Endodermal cell (in vitro differentiated cells): ENCODE measurements at regions not wholly inside any gene's neighbourhood (a gene's known extent, or its start where the extent isn't known, plus 50 kb on each side); places are given as distances from the start of the nearest gene placed in this dataset.

ENCODE experiments used
- DNase-seq: peaks from one replicate; pipeline ENCODE4 v3.0.0-alpha.2; 2017
- H3K27ac ChIP-seq: 2 replicates; pipeline ENCODE4 v1.5.1; 2013; ENCODE audit warnings: mild to moderate bottlenecking, low read depth, low read length, moderate library complexity
- H3K27me3 ChIP-seq: 2 replicates; pipeline ENCODE4 v1.6.1; 2013; ENCODE audit warnings: mild to moderate bottlenecking, low read length, moderate library complexity; ENCODE audit not compliant: insufficient read depth, control insufficient read depth, poor library complexity, severe bottlenecking
- H3K36me3 ChIP-seq: 2 replicates; pipeline ENCODE4 v1.7.0; 2013; ENCODE audit warnings: mild to moderate bottlenecking, low read length, moderate library complexity; ENCODE audit not compliant: control insufficient read depth, insufficient read depth
- H3K4me1 ChIP-seq: one replicate; pipeline ENCODE4 v1.7.0; 2013; ENCODE audit warnings: low read length; ENCODE audit not compliant: control insufficient read depth, insufficient read depth
- H3K4me3 ChIP-seq: 2 replicates; pipeline ENCODE4 v1.5.1; 2013; ENCODE audit warnings: mild to moderate bottlenecking, low read length, moderate library complexity
- H3K9ac ChIP-seq: 2 replicates; pipeline ENCODE4 v1.6.1; 2013; ENCODE audit warnings: mild to moderate bottlenecking, low read length, moderate library complexity; ENCODE audit not compliant: poor library complexity, severe bottlenecking; ENCODE audit errors: extremely low read depth
- H3K9me3 ChIP-seq: 2 replicates; pipeline ENCODE4 v1.6.1; 2013; ENCODE audit warnings: mild to moderate bottlenecking, low read length, moderate library complexity; ENCODE audit not compliant: control insufficient read depth
- H3K27ac Mint-ChIP-seq: 2 replicates; pipeline ENCODE4 v1.8.0; 2020; ENCODE audit warnings: mixed read lengths
- H3K27me3 Mint-ChIP-seq: 2 replicates; pipeline ENCODE4 v1.8.0; 2021; ENCODE audit warnings: mild to moderate bottlenecking, mixed read lengths; ENCODE audit not compliant: insufficient read depth
- H3K36me3 Mint-ChIP-seq: 2 replicates; pipeline ENCODE4 v1.8.0; 2020; ENCODE audit warnings: low read depth, mixed read lengths
- H3K4me1 Mint-ChIP-seq: 2 replicates; pipeline ENCODE4 v1.8.0; 2020; ENCODE audit warnings: mixed read lengths
- H3K4me3 Mint-ChIP-seq: 2 replicates; pipeline ENCODE4 v1.8.0; 2020; ENCODE audit warnings: mild to moderate bottlenecking, moderate library complexity, mixed read lengths
- H3K9me3 Mint-ChIP-seq: 2 replicates; pipeline ENCODE4 v1.8.0; 2020; ENCODE audit warnings: mild to moderate bottlenecking, mixed read lengths
- WGBS, 2 experiments: methylation state at CpG; one replicate each; pipeline versions ENCODE4 v1.1.5 to v1.1.7; 2013; ENCODE audit warnings: missing lambda C conversion rate in 2 of 2, mixed read lengths in 1 of 2; ENCODE audit not compliant: insufficient coverage in 1 of 2, insufficient read length in 1 of 2; 5-methylcytosine and 5-hydroxymethylcytosine counted together
- TF ChIP-seq, protein P1 (sequence below): fragments of 200-600 bp; sonication (generic); conservative IDR thresholded peaks from 2 replicates; pipeline ENCODE4 v1.5.0; 2021; ENCODE audit warnings: antibody characterized with exemption, mild to moderate bottlenecking

DNA sequence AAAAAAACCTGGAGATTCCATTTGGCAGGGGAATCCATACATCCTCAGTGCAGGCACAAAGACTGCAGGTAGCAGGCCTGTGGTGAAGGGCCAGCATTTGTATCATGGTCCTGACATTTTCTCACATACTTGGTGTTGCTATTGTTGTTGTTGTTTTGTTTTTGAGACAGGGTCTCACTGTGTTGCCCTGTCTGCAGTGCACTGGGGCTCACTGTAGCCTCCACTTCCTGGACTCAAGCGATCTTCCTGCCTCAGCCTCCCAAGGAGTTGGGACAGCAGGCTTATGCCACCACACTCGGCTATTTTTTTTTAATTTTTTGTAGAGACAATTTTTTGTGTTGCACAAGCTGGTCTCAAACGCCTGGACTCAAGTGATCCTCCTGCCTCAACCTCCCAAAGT, 140.8 kb upstream of the ZNF644 start:
- H3K36me3 Mint-ChIP-seq: no peaks in the 10 kb centered on the region
- H3K4me1 Mint-ChIP-seq: peaks cover 29% of the 10 kb centered on the region
- WGBS, 2 experiments: 86 to 90% methylated on average over 2 to 3 of the region's 3 CpGs
- H3K36me3 ChIP-seq: no peaks in the 10 kb centered on the region
- H3K9ac ChIP-seq: no peak overlapping the region
- DNase-seq: no peak
- H3K27me3 Mint-ChIP-seq: peaks cover 3% of the 10 kb centered on the region
- TF ChIP-seq, protein P1, sequence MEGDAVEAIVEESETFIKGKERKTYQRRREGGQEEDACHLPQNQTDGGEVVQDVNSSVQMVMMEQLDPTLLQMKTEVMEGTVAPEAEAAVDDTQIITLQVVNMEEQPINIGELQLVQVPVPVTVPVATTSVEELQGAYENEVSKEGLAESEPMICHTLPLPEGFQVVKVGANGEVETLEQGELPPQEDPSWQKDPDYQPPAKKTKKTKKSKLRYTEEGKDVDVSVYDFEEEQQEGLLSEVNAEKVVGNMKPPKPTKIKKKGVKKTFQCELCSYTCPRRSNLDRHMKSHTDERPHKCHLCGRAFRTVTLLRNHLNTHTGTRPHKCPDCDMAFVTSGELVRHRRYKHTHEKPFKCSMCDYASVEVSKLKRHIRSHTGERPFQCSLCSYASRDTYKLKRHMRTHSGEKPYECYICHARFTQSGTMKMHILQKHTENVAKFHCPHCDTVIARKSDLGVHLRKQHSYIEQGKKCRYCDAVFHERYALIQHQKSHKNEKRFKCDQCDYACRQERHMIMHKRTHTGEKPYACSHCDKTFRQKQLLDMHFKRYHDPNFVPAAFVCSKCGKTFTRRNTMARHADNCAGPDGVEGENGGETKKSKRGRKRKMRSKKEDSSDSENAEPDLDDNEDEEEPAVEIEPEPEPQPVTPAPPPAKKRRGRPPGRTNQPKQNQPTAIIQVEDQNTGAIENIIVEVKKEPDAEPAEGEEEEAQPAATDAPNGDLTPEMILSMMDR: no peak
- H3K4me3 ChIP-seq: no peak overlapping the region
- H3K9me3 Mint-ChIP-seq: no peaks in the 10 kb centered on the region
- H3K4me3 Mint-ChIP-seq: no peak overlapping the region
- no peaks in the 10 kb centered on the region for H3K27me3 ChIP-seq
- no peak overlapping the region for H3K27ac Mint-ChIP-seq
- H3K4me1 ChIP-seq: peaks cover 9% of the 10 kb centered on the region
- H3K27ac ChIP-seq: no peak overlapping the region
- H3K9me3 ChIP-seq: no peaks in the 10 kb centered on the region

DNA sequence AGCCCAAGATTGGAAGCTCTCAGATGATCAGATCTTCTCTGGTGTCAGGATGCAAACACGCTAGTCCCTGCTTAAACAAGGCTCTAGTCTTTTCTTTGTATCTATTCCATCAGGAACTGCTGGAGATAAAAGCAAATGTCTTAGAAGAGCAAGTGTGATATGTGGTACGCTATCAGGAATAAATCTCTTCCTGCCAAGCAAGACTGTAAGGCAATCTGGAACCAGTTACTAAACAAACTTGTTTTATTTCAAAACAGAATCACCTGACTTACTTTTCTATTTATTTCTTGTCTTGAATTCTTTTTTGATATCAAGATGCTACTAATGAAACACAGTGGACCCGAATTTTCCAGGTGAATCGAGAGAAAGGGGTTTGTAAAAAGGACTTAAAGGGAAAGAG, 139.9 kb upstream of the ZNF644 start:
- H3K9ac ChIP-seq: no peak overlapping the region
- Mint-ChIP-seq H3K4me3 (no peak overlapping the region), H3K9me3 (no peaks in the 10 kb centered on the region), H3K4me1 (peaks cover 29% of the 10 kb centered on the region), H3K27me3 (peaks cover 3% of the 10 kb centered on the region), H3K27ac (no peak overlapping the region), H3K36me3 (no peaks in the 10 kb centered on the region)
- H3K36me3 ChIP-seq: no peaks in the 10 kb centered on the region
- peaks cover 9% of the 10 kb centered on the region for H3K4me1 ChIP-seq
- no peak for DNase-seq
- TF ChIP-seq, protein P1: no peak
- WGBS, 2 experiments: 82 to 86% methylated on average over 3 to 4 of the region's 4 CpGs
- no peak overlapping the region for H3K27ac ChIP-seq
- H3K27me3 ChIP-seq: no peaks in the 10 kb centered on the region
- H3K9me3 ChIP-seq: no peaks in the 10 kb centered on the region
- H3K4me3 ChIP-seq: no peak overlapping the region

DNA sequence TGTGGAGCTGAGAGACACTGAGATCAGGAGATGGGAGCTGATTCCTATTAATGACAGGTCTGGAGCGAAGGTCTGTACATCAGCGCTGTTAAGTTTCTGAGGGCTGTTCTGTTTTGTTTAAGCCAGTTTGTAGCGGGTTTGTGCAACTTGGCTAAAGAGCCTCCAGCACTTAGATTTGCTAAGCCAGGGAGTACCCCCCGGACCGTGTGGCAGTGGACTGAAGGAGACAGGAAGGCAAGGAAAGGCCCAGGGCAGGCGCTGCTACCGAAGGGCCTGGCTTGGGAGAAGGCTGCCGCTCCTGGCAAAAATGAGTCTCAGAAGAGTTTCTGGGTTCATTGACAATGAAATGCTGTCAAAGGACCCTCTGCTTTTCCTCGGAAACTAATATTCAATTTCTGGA, 139.3 kb upstream of the ZNF644 start:
- no peaks in the 10 kb centered on the region for H3K27me3 ChIP-seq
- no peaks in the 10 kb centered on the region for H3K36me3 ChIP-seq
- no peaks in the 10 kb centered on the region for H3K9me3 Mint-ChIP-seq
- no peak overlapping the region for H3K9ac ChIP-seq
- H3K27me3 Mint-ChIP-seq: peaks cover 3% of the 10 kb centered on the region
- no peak overlapping the region for H3K27ac Mint-ChIP-seq
- H3K27ac ChIP-seq: no peak overlapping the region
- peaks cover 9% of the 10 kb centered on the region for H3K4me1 ChIP-seq
- WGBS, 2 experiments: 85 to 88% methylated on average over 9 of the region's 9 CpGs
- DNase-seq: no peak
- TF ChIP-seq, protein P1: no peak
- no peak overlapping the region for H3K4me3 Mint-ChIP-seq
- no peak overlapping the region for H3K4me3 ChIP-seq
- peaks cover 27% of the 10 kb centered on the region for H3K4me1 Mint-ChIP-seq
- no peaks in the 10 kb centered on the region for H3K36me3 Mint-ChIP-seq
- H3K9me3 ChIP-seq: no peaks in the 10 kb centered on the region
